Right ventricle myocardium superior (tissue), 1 donor: ENCODE measurements at regions not wholly inside any gene's neighbourhood (a gene's known extent, or its start where the extent isn't known, plus 50 kb on each side); places are given as distances from the start of the nearest gene placed in this dataset.

ENCODE experiments used
- ATAC-seq: fragments of 200-7000 bp; cut with Tn5 transposase; one replicate; pipeline ENCODE4 v1.9.1; 2020; ENCODE audit warnings: mild to moderate bottlenecking; ENCODE audit not compliant: poor library complexity
- DNase-seq: peaks from one replicate; pipeline ENCODE4 v3.0.0-alpha.2; 2020
- intact Hi-C: fragments of 100-400 bp; cut with DNase I; formaldehyde crosslinking; loops from one replicate; pipeline ENCODE4 v1.11.2; 2022
- donor health status: DM: no; HTN: yes; CAD: no; lungs with severe emphysema.

DNA sequence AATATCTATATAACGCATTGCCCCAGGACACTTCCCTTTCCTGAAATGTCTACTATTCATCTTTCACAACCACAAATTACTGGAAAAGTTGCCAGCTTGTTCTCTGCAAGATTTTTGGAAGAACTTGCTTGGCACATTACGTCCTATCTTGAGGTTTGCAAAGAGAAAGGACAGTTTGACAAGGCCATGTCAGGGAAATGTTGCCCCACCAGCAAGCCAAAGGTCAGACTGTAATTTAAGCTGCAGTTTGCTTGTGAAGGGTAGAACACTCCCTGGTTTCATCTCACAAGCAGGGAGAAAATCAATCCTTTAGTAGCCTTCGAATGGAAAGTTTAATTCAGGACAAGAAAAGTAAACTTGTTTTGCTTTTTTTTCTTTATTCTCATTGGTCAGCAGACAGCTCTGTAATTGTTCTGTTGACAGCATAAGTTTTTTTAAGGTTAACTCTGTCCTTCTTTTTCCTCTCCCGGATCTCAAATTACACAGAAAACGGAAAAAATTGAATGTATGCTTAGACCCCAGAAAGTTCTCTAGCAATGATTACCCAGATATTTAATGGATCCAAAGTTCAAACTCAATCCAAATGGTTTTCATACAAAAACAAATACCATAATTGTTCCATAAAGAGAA lies 541.8 kb upstream of the NRSN1 start:
- DNase-seq, result no peak
- no peak for ATAC-seq
- intact Hi-C loops, result no loop called here

DNA sequence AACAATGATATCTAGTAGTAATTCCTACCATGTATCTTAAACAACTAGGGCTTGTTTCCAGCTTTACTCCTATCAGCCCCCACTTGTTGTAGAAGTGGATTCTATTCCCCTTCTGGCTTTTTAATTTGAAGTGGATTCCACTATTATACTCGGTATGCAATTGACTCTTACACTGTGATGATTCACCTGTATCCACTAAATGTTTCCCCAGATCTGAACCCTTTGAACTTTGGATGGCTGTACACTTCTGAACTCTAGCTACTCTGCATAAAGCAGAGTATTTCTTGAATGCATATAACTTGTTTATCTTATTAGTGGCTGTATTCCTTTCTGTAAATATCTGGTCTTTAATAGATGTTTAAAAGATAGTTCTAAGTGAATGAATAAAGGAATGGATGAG lies 538.4 kb upstream of the NRSN1 start:
- no peak for ATAC-seq
- no peak for DNase-seq
- intact Hi-C loops, result no loop called here

DNA sequence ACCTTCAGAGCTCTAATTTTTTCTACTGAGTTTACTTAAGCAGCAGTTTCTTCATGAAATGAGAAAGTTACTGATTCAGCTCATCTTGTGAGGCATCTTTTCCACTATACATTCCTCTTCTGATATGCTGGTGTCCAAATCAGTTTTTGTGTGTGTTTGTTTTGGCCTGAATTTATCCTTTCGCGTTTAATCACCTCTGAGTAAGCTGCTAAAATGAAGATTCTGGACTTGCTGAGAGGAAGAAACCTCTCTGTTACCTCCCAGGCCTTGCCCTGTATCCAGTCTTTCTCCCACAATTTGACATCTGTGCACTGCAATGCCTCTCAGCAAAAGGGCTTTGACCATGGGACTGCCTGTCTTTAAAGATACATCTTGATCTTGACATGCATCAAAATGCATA lies 536.2 kb upstream of the NRSN1 start:
- intact Hi-C loops, result no loop called here
- no peak for ATAC-seq
- DNase-seq, result no peak

DNA sequence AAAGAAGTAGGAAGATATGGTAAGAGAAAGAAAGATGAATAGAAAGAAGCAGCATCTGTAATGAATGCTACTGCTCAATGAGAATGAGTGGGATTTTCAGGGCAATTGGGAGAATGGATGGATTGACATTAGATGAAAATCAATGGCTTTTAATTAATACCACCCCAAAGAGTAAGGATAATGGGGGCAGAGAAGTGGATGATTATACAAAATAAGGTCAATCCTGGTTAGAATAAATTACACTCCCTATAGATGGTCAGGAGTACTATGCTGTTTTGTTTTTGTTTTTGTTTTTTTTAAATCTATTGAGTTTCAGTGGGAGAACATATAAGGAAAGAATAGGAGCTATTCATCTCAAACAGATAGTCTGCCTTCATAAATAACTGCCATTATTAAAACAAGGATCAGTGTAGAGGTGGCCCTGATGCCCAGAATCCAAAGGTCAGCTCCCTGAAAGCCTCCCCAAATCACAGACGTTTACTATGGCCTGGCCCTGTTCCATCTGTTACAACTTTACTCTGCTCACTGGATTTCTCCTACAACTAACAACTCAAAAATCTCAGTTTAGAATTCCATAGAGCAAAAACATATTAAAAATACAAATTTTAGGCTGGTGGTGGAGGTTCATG lies 535.4 kb upstream of the NRSN1 start:
- intact Hi-C loops, result no loop called here
- DNase-seq (no peak), ATAC-seq (no peak)

DNA sequence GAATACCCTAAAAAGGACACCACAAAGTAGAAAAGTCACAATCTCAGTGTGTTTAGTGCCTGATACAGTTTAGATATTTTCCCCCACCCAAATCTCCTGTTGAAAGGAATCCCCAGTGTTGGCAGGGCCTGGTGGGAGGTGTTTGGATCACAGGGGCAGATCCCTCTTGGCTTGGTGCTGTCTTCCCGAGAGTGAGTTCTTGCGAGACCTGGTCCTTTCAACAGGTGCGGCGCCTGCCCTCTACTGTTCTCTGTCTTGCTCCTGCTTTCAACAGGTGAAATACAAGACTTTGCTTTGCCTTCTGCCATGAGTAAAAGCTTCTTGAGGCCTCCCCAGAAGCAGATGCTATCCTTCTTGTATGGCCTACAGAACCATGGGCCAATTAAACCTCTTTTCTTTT lies 534.3 kb upstream of the NRSN1 start:
- intact Hi-C loops, result no loop called here
- DNase-seq, result no peak
- no peak for ATAC-seq

DNA sequence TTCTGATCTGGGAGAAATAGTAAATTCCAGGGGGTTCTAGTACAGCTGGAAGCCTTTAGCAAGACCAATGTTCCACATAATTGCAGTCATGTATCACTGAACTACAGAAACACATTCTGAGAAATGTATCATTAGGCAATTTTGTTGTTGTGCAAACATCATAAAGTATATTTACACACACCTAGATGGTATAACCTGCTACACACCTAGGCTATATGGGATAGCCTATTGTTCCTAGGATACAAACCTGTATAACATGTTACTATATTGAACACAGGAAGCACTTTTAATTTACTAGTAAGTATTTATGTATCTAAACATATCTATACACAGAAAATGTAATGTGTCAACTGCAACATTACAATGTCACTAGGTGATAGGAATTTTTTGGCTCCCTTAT lies 525.9 kb upstream of the NRSN1 start:
- DNase-seq (no peak), ATAC-seq (no peak)
- intact Hi-C loops, result no loop called here

DNA sequence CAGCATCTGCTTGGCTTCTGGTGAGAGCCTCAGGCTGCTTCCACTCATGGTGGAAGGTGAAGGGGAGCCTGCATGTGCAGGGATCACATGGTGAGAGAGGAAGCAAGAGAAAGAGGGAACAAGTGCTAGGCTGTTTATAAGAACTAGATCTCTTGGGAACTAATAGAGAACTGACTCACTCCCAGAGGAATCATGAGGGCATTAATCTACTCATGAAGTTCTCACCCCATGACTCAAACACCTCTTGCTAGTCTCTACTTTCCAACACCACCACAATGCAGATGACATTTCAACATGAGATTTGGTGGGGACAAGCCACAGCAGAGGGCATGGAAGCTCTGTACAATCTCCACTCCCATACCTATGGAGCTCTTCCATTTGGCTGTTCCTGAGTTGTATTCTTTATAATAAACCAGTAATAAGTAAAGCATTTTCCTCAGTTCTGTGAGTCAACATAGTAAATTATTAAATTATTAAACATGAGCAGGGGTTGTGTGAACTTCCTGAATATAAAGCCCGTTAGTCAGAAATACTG lies 524.1 kb upstream of the NRSN1 start:
- ATAC-seq, result no peak
- intact Hi-C loops, result no loop called here
- no peak for DNase-seq

DNA sequence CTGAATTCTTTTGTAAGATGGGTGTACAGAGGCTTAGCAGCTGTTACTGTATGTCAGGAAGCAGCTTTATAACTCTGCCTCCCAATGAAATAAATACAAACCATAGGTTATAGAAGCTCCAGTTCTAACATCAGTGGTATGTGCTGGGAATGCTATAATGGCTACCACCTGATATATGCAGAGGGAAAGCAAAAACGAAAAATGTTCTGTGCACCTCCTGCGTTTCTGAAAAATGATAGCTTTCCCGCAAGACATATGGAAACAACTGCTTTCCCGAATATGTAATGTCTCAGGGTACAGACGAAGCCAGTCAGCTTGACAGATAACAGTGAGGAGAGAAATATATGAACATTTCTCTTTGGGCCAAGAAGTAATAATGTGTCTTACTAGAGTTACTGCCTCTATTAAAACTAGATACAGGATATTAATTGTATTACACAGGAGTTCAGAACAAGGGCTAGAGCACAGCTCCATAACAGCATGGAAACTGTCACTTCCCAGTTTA lies 517.0 kb upstream of the NRSN1 start:
- intact Hi-C loops, result no loop called here
- ATAC-seq, result no peak
- no peak for DNase-seq

DNA sequence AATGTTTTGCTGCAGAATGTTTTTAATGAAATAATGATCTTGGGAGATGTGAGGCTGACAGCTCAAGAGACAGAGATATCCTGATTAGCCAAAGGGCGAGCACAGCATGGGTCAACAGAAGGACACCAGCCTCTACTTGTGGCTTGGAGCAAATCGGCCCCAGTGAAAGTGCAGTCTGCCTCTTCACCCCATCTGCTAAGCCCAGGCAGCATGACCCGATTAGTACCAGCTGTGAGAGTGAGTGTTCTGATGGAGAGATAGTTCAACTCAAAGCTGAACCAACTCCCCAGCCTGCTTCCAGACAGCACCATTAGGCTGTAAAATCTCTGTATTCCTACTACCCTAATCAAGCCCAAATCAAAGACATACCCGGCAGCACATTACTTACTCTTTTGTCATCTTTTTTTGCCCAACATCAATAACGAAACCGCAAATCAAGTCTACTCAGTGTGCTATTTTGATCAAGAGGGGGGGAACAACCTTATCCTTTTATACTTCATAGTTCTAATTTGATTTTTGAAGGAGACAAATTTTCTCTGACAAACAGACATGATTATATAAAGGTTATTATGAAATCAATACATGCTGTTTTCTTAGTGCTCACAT lies 514.1 kb upstream of the NRSN1 start:
- intact Hi-C loops, result no loop called here

DNA sequence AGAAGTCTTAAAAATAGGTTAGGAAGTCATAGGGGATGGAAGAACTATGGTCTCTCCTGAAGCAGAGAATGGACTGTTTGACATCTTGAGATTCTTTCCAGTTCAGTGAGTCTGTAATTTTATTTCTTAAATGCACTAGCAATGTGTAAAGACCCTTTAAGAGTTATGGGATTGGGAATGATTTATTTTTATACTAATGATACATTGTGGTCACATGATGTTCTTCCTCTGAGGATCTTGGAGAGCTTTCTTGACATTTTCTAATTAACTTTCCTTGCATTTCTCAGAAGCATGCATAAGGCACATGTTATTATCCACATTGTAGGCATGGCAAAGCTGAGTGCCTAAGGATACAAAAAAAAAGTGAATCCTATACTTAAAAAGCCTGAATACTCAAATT lies 507.6 kb upstream of the NRSN1 start:
- DNase-seq (no peak), ATAC-seq (no peak)
- intact Hi-C loops, result no loop called here

More for the DNA sequence above, 514.1 kb upstream of the NRSN1 start:
- no peak for DNase-seq
- no peak for ATAC-seq

DNA sequence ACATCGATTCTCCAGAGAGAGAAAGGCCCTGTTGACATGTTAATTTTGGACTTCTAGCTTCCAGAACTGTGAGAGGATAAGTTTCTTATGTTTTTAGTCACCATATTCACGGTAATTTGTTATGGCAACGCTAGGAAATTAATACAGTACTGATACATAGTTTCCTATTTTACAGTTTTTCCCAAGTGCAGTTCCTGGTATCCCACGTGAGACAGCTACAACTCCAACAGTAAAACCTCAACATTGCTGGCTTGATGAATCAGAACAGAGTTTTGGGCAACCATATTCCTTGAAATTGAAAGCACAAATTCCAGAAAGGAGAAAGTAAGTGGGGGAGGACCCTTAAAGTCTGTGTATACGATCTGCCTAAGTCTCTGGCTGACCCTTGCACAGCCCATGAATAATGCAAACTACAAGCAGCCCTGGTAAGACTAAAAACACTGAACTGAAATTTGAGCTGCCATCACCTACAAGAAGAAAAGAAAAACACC lies 505.1 kb upstream of the NRSN1 start:
- ATAC-seq, result no peak
- DNase-seq, result no peak
- intact Hi-C loops, result no loop called here

DNA sequence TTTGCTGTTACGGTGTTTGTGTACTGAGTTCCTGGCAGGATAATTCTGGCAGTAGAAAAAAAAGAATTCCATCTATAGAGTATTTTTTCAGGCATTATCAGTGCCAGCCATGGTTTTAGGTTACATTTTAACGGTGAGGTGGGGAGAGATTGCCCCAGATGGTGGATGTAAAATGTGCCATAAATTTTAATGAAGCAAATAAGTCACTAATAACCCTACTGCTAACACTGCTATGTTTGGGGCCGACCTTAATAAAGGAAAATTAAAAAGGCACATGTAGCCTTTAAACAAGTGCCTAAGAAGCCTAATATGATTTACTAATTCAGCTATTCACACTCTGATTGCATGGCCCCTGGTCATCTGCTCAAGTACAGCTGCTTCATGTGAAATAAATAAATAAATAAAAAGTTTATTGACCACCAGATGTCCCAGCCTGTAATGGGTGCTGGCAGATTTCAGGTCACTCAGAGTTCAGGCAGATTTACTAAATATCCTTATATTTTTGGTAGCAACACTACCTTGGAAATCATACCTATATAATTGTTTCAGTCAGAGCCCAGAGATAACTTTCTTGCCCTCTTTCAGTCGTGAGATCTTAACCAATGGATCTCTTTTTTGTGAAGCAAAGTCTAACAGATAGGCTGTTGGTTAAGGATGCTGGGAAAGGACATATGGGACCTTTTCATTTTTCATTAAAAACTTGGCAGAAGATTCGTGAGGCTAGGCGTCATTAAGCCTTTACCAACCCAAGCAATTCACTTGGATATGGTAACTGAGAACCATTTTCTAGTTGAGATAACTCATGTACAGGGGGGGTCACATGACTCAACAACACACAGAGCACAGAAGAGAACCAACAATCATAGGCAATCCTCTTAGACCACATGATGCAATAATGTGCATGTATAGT lies 495.0 kb upstream of the NRSN1 start:
- DNase-seq (no peak), ATAC-seq (no peak)
- intact Hi-C loops, result no loop called here

DNA sequence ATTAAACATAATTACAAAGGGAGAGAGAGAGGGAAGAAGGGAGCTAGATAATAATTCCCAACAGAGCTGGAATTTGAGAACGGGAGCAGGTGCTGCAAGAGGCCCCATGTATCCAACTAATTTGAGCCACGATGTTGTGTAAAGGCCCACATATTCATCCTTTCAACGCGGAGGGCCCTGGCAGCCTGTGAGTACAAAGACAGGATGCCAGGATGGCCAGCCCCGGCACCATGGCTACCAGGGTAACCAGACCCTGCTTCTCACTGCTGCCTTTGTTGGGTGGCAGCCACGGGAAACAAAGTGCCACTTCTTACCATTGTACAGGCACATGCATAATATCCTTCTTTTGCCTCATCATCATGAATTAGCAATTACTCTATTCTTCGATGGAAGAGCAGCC lies 492.0 kb upstream of the NRSN1 start:
- DNase-seq (no peak), ATAC-seq (no peak)
- intact Hi-C loops, result no loop called here

DNA sequence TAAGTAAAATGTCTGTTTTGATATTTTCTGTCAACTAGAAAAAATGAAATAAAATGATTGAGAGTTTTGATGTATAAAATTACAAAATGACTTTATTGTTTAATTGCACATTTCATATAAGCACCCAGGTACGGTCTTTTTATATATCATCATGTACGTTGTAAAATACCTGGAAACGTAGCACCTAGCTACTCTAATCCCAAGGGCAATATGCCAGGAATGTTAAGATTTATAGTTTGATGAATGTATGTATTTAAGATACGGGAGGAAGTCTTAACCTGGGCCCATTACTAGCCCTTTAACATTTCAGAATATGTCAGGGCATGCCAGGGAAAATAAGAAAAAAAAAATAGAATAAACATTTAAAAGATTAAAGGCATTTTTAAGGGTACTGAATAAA lies 490.9 kb upstream of the NRSN1 start:
- ATAC-seq (no peak), DNase-seq (no peak)
- intact Hi-C loops, result no loop called here

DNA sequence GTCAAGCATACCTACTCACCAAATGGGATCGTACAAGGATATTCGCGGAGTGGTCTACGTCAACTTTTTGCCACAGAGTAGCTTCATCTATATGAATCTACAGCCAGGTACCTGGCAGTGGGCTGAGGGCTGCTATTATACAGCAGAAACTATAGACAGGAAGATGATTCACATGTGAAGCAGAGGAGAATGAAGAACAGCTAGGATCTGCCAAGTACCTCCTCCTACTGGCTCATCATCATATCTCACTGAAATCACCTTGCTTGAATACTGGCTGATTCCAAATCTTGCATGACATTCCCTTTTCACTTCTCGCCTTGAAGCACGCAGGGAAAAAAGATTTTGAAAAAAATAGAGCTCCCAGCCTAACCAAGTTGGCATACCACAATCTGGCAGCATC lies 488.7 kb upstream of the NRSN1 start:
- DNase-seq, result no peak
- ATAC-seq, result no peak
- intact Hi-C loops, result no loop called here

DNA sequence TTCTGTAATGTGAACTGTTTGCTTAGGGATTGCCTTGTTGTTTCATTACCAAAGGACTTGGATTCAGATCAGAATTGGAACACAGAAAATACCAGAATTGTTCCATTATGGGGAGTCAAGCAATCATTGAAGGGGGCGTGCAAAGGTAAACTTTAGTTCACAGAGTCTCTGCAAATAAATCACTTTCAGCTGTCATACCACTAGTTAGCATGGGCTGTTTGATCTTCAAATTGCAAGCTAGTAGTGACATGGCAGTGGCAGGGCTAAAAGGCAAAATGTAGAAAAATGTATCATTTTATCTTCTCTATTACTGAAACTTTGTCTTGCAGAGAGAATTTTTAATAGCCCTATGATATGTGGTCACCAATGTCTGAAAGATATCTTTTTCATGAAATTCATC lies 483.2 kb upstream of the NRSN1 start:
- intact Hi-C loops, result no loop called here
- DNase-seq (no peak), ATAC-seq (no peak)

DNA sequence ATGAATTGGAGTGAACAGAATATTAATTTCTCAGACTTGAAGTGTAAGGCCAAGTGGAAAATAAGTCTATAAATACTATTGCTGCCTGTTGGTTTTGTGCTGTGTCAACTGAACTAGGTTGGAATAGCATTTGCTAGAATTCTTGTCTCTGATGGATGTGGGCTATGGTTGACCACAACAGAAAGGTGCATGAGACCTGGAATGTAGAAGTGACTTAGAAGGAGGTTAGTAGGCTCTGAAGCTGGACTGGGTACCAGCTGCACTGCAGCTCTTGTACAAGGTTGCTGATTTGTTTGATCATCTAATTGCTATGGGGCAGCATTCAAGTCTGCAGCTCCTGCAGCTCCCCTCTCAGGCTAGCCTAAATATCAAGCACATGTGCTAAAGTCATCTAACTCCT lies 479.0 kb upstream of the NRSN1 start:
- intact Hi-C loops, result no loop called here
- ATAC-seq (no peak), DNase-seq (no peak)

DNA sequence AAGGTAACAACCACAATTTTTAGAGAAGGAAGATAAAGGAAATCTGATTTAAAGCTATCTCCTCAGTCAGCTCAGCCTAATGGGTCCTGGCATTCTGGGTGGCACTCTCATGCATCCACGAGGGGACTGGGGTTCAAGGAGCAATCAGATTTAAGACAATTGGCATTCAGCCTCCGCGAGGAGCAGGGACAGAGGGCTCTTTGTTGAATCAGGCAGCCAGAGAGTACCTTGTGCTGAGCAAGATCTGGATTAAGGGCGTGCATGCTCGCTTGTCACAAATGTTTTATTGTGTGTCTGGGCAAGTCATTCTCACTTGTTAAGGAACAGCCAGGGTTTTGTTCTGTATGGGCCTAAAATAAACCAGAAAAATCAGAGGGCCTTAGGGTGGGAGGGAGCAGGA lies 475.3 kb upstream of the NRSN1 start:
- DNase-seq (no peak), ATAC-seq (no peak)
- intact Hi-C loops, result no loop called here

DNA sequence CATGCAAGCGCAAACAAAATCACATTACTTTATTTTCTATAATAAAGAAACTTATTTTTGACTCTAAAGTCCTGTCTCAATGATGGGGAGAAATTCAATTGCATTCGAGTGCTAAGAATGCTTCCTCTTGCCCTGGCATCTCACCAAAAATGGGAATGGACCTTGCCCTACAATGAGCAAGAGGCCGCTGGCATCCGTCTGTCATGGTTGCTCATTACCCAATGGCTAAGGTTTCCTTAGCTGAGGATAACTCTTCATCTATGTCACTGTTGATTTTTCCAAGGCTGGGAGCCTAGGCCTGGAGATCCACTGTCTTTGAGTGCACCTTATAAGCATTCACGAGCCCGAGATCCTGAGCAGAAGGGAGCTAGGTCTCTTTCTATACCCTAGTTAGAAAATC lies 471.3 kb upstream of the NRSN1 start:
- ATAC-seq, result no peak
- intact Hi-C loops, result no loop called here

More for the DNA sequence above, 471.3 kb upstream of the NRSN1 start:
- no peak for DNase-seq
